Upper lobe of right lung (tissue), 1 donor: ENCODE measurements at regions not wholly inside any gene's neighbourhood (a gene's known extent, or its start where the extent isn't known, plus 50 kb on each side); places are given as distances from the start of the nearest gene placed in this dataset.

Source experiments
- ATAC-seq: fragments of 200-7000 bp; cut with Tn5 transposase; one replicate; pipeline ENCODE4 v1.9.1; 2020; ENCODE audit warnings: mild to moderate bottlenecking, moderate library complexity
- DNase-seq: peaks from one replicate; pipeline ENCODE4 v3.0.0-alpha.2; 2020
- H3K27ac ChIP-seq: fragments of 200-600 bp; one replicate; pipeline ENCODE4 v1.8.0; 2022
- H3K27me3 ChIP-seq: fragments of 200-600 bp; one replicate; pipeline ENCODE4 v1.8.0; 2022; ENCODE audit warnings: mild to moderate bottlenecking
- H3K36me3 ChIP-seq: fragments of 200-600 bp; one replicate; pipeline ENCODE4 v1.8.0; 2022
- H3K4me1 ChIP-seq: fragments of 200-600 bp; one replicate; pipeline ENCODE4 v1.8.0; 2022
- H3K4me3 ChIP-seq: fragments of 200-600 bp; one replicate; pipeline ENCODE4 v1.8.0; 2022; ENCODE audit warnings: mild to moderate bottlenecking
- H3K9me3 ChIP-seq: fragments of 200-600 bp; one replicate; pipeline ENCODE4 v1.8.0; 2022
- CTCF ChIP-seq: fragments of 200-600 bp; IDR thresholded peaks from one replicate; pipeline ENCODE4 v1.8.0; 2022; ENCODE audit warnings: antibody characterized with exemption
- intact Hi-C: fragments of 100-400 bp; cut with DNase I; formaldehyde crosslinking; loops from one replicate; pipeline ENCODE4 v1.11.0; 2022
- donor health status: DM: no; HTN: yes; CAD: no; lungs with severe emphysema.

- intact Hi-C loops, result no loop called here
- H3K36me3 ChIP-seq, result no peaks in the 10 kb centered on the region
- no peaks in the 10 kb centered on the region for H3K27me3 ChIP-seq
- H3K27ac ChIP-seq, result no peak overlapping the region
- H3K9me3 ChIP-seq, result no peaks in the 10 kb centered on the region
- H3K4me1 ChIP-seq, result no peaks in the 10 kb centered on the region
- ATAC-seq, result peak; percentile 93
- no peak overlapping the region for H3K4me3 ChIP-seq
- no peak for TF ChIP-seq CTCF
- no peak for DNase-seq
Measured at GRCh38 chr5:125026867-125027731, 280.7 kb upstream of the ZNF608 start.

GRCh38 chr5:125032286-125032685, 285.8 kb upstream of the ZNF608 start:
- DNase-seq (no peak), ATAC-seq (no peak)
- H3K4me3 ChIP-seq, result no peak overlapping the region
- intact Hi-C loops, result no loop called here
- H3K9me3 ChIP-seq, result no peaks in the 10 kb centered on the region
- H3K36me3 ChIP-seq, result no peaks in the 10 kb centered on the region
- TF ChIP-seq CTCF, result no peak
- no peaks in the 10 kb centered on the region for H3K27me3 ChIP-seq
- no peaks in the 10 kb centered on the region for H3K4me1 ChIP-seq
- H3K27ac ChIP-seq, result no peak overlapping the region

- H3K27ac ChIP-seq, result no peak overlapping the region
- no peaks in the 10 kb centered on the region for H3K36me3 ChIP-seq
- TF ChIP-seq CTCF, result no peak
- no peak for ATAC-seq
- intact Hi-C loops, result no loop called here
- no peak for DNase-seq
- no peaks in the 10 kb centered on the region for H3K4me1 ChIP-seq
- no peak overlapping the region for H3K4me3 ChIP-seq
- H3K27me3 ChIP-seq, result no peaks in the 10 kb centered on the region
- no peaks in the 10 kb centered on the region for H3K9me3 ChIP-seq
Measured at GRCh38 chr5:125033602-125034001, 287.2 kb upstream of the ZNF608 start.

GRCh38 chr5:125034331-125034730, 287.9 kb upstream of the ZNF608 start:
- Histone ChIP-seq H3K27me3 (no peaks in the 10 kb centered on the region), H3K36me3 (no peaks in the 10 kb centered on the region), H3K4me1 (no peaks in the 10 kb centered on the region), H3K27ac (no peak overlapping the region), H3K9me3 (no peaks in the 10 kb centered on the region), H3K4me3 (no peak overlapping the region)
- TF ChIP-seq CTCF, result no peak
- ATAC-seq, result no peak
- no peak for DNase-seq
- intact Hi-C loops, result no loop called here

DNA sequence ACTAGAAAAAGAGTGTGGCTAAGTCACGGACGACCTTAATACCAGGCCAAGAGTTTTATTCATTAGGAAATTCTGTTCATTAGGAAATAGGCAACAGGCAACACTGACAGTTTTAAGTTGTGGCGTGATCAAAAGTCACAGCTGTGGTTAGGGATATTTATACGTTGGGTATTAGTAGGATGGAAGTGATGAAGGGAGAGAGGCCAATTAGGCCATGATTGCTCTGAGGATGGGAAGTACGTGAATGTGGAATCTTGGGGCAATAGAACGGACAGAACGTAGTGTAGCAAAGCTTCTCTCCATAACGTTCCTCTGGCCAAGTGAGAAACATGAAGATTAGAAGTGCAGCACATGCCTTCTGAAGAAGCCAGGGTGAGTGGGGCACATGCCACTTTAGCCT, 290.1 kb upstream of the ZNF608 start:
- TF ChIP-seq CTCF, result no peak
- Histone ChIP-seq H3K4me1 (no peaks in the 10 kb centered on the region), H3K36me3 (no peaks in the 10 kb centered on the region), H3K9me3 (no peaks in the 10 kb centered on the region), H3K4me3 (no peak overlapping the region), H3K27ac (no peak overlapping the region), H3K27me3 (no peaks in the 10 kb centered on the region)
- no peak for DNase-seq
- ATAC-seq, result no peak
- intact Hi-C loops, result no loop called here
